Tibial nerve (tissue), 3 donors: ENCODE measurements at regions not wholly inside any gene's neighbourhood (a gene's known extent, or its start where the extent isn't known, plus 50 kb on each side); places are given as distances from the start of the nearest gene placed in this dataset.

Experiments used
- CTCF ChIP-seq, 5 experiments: fragments of 200-600 bp in 3 of 5; fragments of 450-650 bp in 2 of 5; sonication (generic) in 3 of 5; IDR thresholded peaks; one replicate each; pipeline ENCODE4 v1.5.1; 2016 to 2019; ENCODE audit warnings: antibody characterized with exemption in 5 of 5, mild to moderate bottlenecking in 3 of 5, moderate library complexity in 2 of 5
- POLR2A ChIP-seq, 2 donors: fragments of 450-650 bp; IDR thresholded peaks; one replicate each; pipeline ENCODE4 v1.6.1; 2017; ENCODE audit warnings: antibody characterized with exemption in 2 of 2, mild to moderate bottlenecking in 2 of 2, moderate library complexity in 2 of 2

GRCh38 chr6:9732056-9732455 is 682.8 kb downstream of the TFAP2A start:
- no peak for TF ChIP-seq CTCF (IDR thresholded peaks at IDR 0.05)
- TF ChIP-seq POLR2A (IDR thresholded peaks at IDR 0.05), result no peak
